Fibroblast of lung (primary cell): ENCODE measurements at regions not wholly inside any gene's neighbourhood (a gene's known extent, or its start where the extent isn't known, plus 50 kb on each side); places are given as distances from the start of the nearest gene placed in this dataset.
"Not testable (repeated sequence)": the region's sequence is repeated elsewhere in the genome, so short reads cannot be mapped to it uniquely, and the experiment has no call there.

Source experiments
- EZH2 ChIP-seq: IDR thresholded peaks from 2 replicates; pipeline ENCODE4 v1.5.1; 2012; ENCODE audit warnings: low read length, control low read depth, mild to moderate bottlenecking; ENCODE audit errors: missing control alignments
- TF ChIP-seq, protein P1 (sequence below), 2 donors: IDR thresholded peaks in 1 of 2; conservative IDR thresholded peaks in 1 of 2; 1 replicate in 1 of 2; 2 replicates in 1 of 2; pipeline ENCODE4 v1.5.1; 2011 to 2012; ENCODE audit warnings: low read length in 2 of 2, control low read depth in 1 of 2, inconsistent platforms in 1 of 2, low read depth in 1 of 2, mild to moderate bottlenecking in 1 of 2

DNA sequence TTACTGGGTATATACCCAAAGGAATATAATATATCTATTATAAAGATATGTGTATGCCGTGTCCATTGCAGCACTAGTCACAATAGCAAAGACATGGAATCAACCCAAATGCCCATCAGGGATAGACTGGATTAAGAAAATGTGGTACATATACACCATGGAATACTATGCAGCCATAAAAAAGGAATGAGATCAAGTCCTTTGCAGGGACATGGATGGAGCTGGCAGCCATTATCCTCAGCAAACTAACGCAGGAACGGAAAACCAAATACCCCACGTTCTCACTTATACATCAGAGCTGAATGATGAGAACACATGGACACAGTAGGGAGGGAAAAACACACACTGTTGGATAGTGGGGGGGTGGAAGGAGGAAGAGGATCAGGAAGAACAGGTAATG is 206.7 kb downstream of the MSX2 start:
- TF ChIP-seq, protein P1, sequence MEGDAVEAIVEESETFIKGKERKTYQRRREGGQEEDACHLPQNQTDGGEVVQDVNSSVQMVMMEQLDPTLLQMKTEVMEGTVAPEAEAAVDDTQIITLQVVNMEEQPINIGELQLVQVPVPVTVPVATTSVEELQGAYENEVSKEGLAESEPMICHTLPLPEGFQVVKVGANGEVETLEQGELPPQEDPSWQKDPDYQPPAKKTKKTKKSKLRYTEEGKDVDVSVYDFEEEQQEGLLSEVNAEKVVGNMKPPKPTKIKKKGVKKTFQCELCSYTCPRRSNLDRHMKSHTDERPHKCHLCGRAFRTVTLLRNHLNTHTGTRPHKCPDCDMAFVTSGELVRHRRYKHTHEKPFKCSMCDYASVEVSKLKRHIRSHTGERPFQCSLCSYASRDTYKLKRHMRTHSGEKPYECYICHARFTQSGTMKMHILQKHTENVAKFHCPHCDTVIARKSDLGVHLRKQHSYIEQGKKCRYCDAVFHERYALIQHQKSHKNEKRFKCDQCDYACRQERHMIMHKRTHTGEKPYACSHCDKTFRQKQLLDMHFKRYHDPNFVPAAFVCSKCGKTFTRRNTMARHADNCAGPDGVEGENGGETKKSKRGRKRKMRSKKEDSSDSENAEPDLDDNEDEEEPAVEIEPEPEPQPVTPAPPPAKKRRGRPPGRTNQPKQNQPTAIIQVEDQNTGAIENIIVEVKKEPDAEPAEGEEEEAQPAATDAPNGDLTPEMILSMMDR (conservative IDR thresholded peaks at IDR 0.05 in 1 of 2, IDR thresholded peaks at IDR 0.05 in 1 of 2; ENCODE audit: low read depth in 1 of 2, low read length in 2 of 2) = not testable (repeated sequence)
- TF ChIP-seq EZH2 = not testable (repeated sequence)
